HFFc6 (cell line): ENCODE measurements at regions not wholly inside any gene's neighbourhood (a gene's known extent, or its start where the extent isn't known, plus 50 kb on each side); places are given as distances from the start of the nearest gene placed in this dataset.
A peak's percentile ranks its signal among the peaks of the same experiment; 100 is the strongest.

Experiments
- DNase-seq: peaks from one replicate; pipeline ENCODE4 v3.0.0-alpha.2; 2018
- H3K27ac Mint-ChIP-seq: 2 replicates; pipeline ENCODE4 v1.8.0; 2020; ENCODE audit warnings: mild to moderate bottlenecking, mixed read lengths
- H3K27me3 Mint-ChIP-seq: 2 replicates; pipeline ENCODE4 v1.8.0; 2021; ENCODE audit warnings: mild to moderate bottlenecking, moderate library complexity, mixed read lengths; ENCODE audit not compliant: insufficient read depth
- H3K36me3 Mint-ChIP-seq: 2 replicates; pipeline ENCODE4 v1.8.0; 2021; ENCODE audit warnings: low read depth, mixed read lengths
- H3K4me1 Mint-ChIP-seq: 2 replicates; pipeline ENCODE4 v1.8.0; 2020; ENCODE audit warnings: low read depth, mixed read lengths
- H3K4me3 Mint-ChIP-seq: 2 replicates; pipeline ENCODE4 v1.8.0; 2020; ENCODE audit warnings: mild to moderate bottlenecking, moderate library complexity, mixed read lengths
- H3K9me3 Mint-ChIP-seq: 2 replicates; pipeline ENCODE4 v1.8.0; 2020; ENCODE audit warnings: mild to moderate bottlenecking, mixed read lengths
- CTCF ChIP-seq: fragments of 200-600 bp; sonication (generic); IDR thresholded peaks from 2 replicates; pipeline ENCODE4 v1.5.0; 2021; ENCODE audit warnings: antibody characterized with exemption, mild to moderate bottlenecking

- peaks cover 8% of the 10 kb centered on the region; the same call in 1 of the 2 replicates for H3K4me1 Mint-ChIP-seq
- H3K9me3 Mint-ChIP-seq: peaks cover 28% of the 10 kb centered on the region
- H3K27me3 Mint-ChIP-seq: no peaks in the 10 kb centered on the region
- no peak for TF ChIP-seq CTCF
- no peak overlapping the region for H3K4me3 Mint-ChIP-seq
- H3K27ac Mint-ChIP-seq: no peak overlapping the region
- peaks cover 7% of the 10 kb centered on the region for H3K36me3 Mint-ChIP-seq
- DNase-seq: no peak
Measured at GRCh38 chr1:70842562-70842961, 205.1 kb downstream of the PTGER3 start.

- no peak for TF ChIP-seq CTCF
- Mint-ChIP-seq H3K4me1 (peaks cover 8% of the 10 kb centered on the region; the same call in 1 of the 2 replicates), H3K27ac (no peak overlapping the region), H3K9me3 (peaks cover 24% of the 10 kb centered on the region), H3K4me3 (no peak overlapping the region), H3K36me3 (peaks cover 7% of the 10 kb centered on the region), H3K27me3 (no peaks in the 10 kb centered on the region)
- DNase-seq: no peak
Measured at GRCh38 chr1:70843452-70843851, 204.2 kb downstream of the PTGER3 start.

- Mint-ChIP-seq H3K9me3 (peaks cover 27% of the 10 kb centered on the region), H3K36me3 (peaks cover 7% of the 10 kb centered on the region), H3K27ac (no peak overlapping the region), H3K4me1 (peaks cover 5% of the 10 kb centered on the region; the same call in 1 of the 2 replicates), H3K4me3 (no peak overlapping the region), H3K27me3 (no peaks in the 10 kb centered on the region)
- TF ChIP-seq CTCF: no peak
- no peak for DNase-seq
Measured at GRCh38 chr1:70847013-70847412, 200.6 kb downstream of the PTGER3 start.

- Mint-ChIP-seq H3K36me3 (no peaks in the 10 kb centered on the region), H3K9me3 (peaks cover 14% of the 10 kb centered on the region), H3K4me1 (no peaks in the 10 kb centered on the region), H3K27ac (no peak overlapping the region), H3K27me3 (no peaks in the 10 kb centered on the region), H3K4me3 (no peak overlapping the region)
- no peak for TF ChIP-seq CTCF
- DNase-seq: no peak
Measured at GRCh38 chr1:70855203-70855602, 192.4 kb downstream of the PTGER3 start.

- Mint-ChIP-seq H3K27me3 (no peaks in the 10 kb centered on the region), H3K4me3 (no peak overlapping the region), H3K4me1 (no peaks in the 10 kb centered on the region), H3K27ac (no peak overlapping the region), H3K36me3 (no peaks in the 10 kb centered on the region), H3K9me3 (peaks cover 14% of the 10 kb centered on the region)
- DNase-seq: no peak
- no peak for TF ChIP-seq CTCF
Measured at GRCh38 chr1:70856201-70856600, 191.4 kb downstream of the PTGER3 start.

- H3K4me3 Mint-ChIP-seq: no peak overlapping the region
- peaks cover 31% of the 10 kb centered on the region for H3K9me3 Mint-ChIP-seq
- no peak for TF ChIP-seq CTCF
- peak; percentile 13 for DNase-seq
- H3K27ac Mint-ChIP-seq: peak overlapping the region; percentile 60; the same call in 1 of the 2 replicates
- H3K27me3 Mint-ChIP-seq: no peaks in the 10 kb centered on the region
- H3K36me3 Mint-ChIP-seq: no peaks in the 10 kb centered on the region; the same call in 1 of the 2 replicates
- H3K4me1 Mint-ChIP-seq: peaks cover 23% of the 10 kb centered on the region; the same call in 1 of the 2 replicates
Measured at GRCh38 chr1:70863239-70863638, 184.4 kb downstream of the PTGER3 start.
